DOHH2 (cell line): ENCODE measurements at regions not wholly inside any gene's neighbourhood (a gene's known extent, or its start where the extent isn't known, plus 50 kb on each side); places are given as distances from the start of the nearest gene placed in this dataset.

ENCODE experiments used
- H3F3A ChIP-seq: fragments of 200-600 bp; sonication (generic), shearing (Covaris generic); 2 replicates; pipeline ENCODE4 v1.6.0; 2016; ENCODE audit warnings: antibody characterized with exemption, mild to moderate bottlenecking; ENCODE audit not compliant: control insufficient read depth, insufficient read depth
- H3K27ac ChIP-seq: fragments of 200-600 bp; sonication (generic); 2 replicates; pipeline ENCODE4 v1.5.1; 2014; ENCODE audit warnings: low read depth, mild to moderate bottlenecking, low read length, moderate library complexity
- H3K27me3 ChIP-seq: fragments of 200-600 bp; sonication (generic); 2 replicates; pipeline ENCODE4 v1.6.1; 2014; ENCODE audit warnings: mild to moderate bottlenecking, low read length, mixed read lengths; ENCODE audit not compliant: control insufficient read depth
- H3K36me3 ChIP-seq: fragments of 200-600 bp; sonication (generic); 2 replicates; pipeline ENCODE4 v1.6.1; 2014; ENCODE audit warnings: mild to moderate bottlenecking, low read length, moderate library complexity, mixed read lengths; ENCODE audit not compliant: control insufficient read depth
- H3K4me1 ChIP-seq: fragments of 200-600 bp; sonication (generic); 2 replicates; pipeline ENCODE4 v1.6.1; 2014; ENCODE audit warnings: mild to moderate bottlenecking, low read length, mixed read lengths; ENCODE audit not compliant: control insufficient read depth
- H3K4me2 ChIP-seq: fragments of 200-600 bp; sonication (generic); 2 replicates; pipeline ENCODE4 v1.6.0; 2014; ENCODE audit warnings: mild to moderate bottlenecking, low read length, moderate library complexity
- H3K4me3 ChIP-seq: fragments of 200-600 bp; sonication (generic); 2 replicates; pipeline ENCODE4 v1.5.1; 2014; ENCODE audit warnings: mild to moderate bottlenecking, low read length, mixed read lengths
- H3K79me2 ChIP-seq: fragments of 200-600 bp; sonication (generic); 2 replicates; pipeline ENCODE4 v1.6.1; 2014; ENCODE audit warnings: mild to moderate bottlenecking, low read length, mixed read lengths; ENCODE audit not compliant: control insufficient read depth
- H3K9me2 ChIP-seq: fragments of 200-600 bp; sonication (generic); replicated peaks from 2 replicates; pipeline ENCODE4 v1.6.1; 2014; ENCODE audit warnings: mild to moderate bottlenecking, low read length, mixed read lengths; ENCODE audit not compliant: control insufficient read depth
- H3K9me3 ChIP-seq: fragments of 200-600 bp; sonication (generic); 2 replicates; pipeline ENCODE4 v1.6.1; 2014; ENCODE audit warnings: antibody characterized with exemption, low read length, mixed read lengths; ENCODE audit not compliant: control insufficient read depth, insufficient read depth
- H4K20me1 ChIP-seq: fragments of 200-600 bp; sonication (generic); 2 replicates; pipeline ENCODE4 v1.6.0; 2014; ENCODE audit warnings: low read depth, mild to moderate bottlenecking, antibody characterized with exemption, low read length, moderate library complexity; ENCODE audit not compliant: control insufficient read depth, insufficient read depth
- CTCF ChIP-seq: fragments of 200-600 bp; sonication (generic); IDR thresholded peaks from one replicate; pipeline ENCODE4 v1.5.1; 2014; ENCODE audit warnings: antibody characterized with exemption, mild to moderate bottlenecking, low read depth, low read length; ENCODE audit not compliant: poor library complexity, severe bottlenecking
- EZH2phosphoT487 ChIP-seq: fragments of 200-600 bp; sonication (generic); IDR thresholded peaks from 2 replicates; pipeline ENCODE4 v1.6.1; 2017; ENCODE audit warnings: borderline replicate concordance, mild to moderate bottlenecking, antibody characterized with exemption, low read length, moderate library complexity, mixed read lengths

DNA sequence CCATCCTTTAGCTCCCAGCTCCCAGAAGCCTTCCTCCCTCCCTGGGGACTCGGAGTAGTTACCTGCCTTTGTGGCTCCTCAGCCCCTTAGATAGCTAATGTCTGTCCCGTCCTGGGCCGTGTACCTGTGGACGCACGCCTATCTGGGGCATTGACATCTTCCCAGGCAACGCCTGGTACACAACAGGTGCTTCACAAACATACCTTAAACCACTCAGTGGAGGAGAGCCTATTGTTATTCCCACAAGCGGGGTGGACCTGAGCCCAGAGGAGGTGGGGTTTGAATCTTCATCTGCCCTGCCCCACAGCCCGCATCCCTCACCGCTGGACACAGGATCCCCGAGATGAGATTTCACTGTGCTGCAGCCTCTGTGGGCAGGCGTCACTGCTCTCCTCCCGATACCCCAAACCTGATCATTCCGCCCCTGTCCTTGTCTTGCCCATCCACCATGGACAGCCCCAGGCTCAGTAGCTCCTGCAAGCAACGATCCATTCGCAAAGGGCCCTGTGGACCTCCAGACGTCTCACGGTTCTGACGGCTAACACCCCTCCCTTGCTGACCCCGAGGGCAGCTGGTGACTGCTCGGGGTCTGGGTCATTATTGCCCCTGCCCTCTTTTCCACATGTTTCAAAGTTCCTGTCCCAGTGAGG is 73.8 kb upstream of the SHISAL1 start:
- Histone ChIP-seq H3K9me3 (no peaks in the 10 kb centered on the region), H3K4me2 (no peak overlapping the region), H4K20me1 (no peaks in the 10 kb centered on the region), H3F3A (no peaks in the 10 kb centered on the region), H3K79me2 (no peaks in the 10 kb centered on the region), H3K36me3 (no peaks in the 10 kb centered on the region), H3K4me1 (no peaks in the 10 kb centered on the region), H3K27me3 (no peaks in the 10 kb centered on the region), H3K4me3 (no peak overlapping the region), H3K9me2 (no peaks in the 10 kb centered on the region), H3K27ac (no peak overlapping the region)
- TF ChIP-seq CTCF (no peak), EZH2phosphoT487 (no peak)

- TF ChIP-seq EZH2phosphoT487 (no peak), CTCF (no peak)
- Histone ChIP-seq H3K27me3 (no peaks in the 10 kb centered on the region), H3K27ac (no peak overlapping the region), H3K9me3 (no peaks in the 10 kb centered on the region), H3K36me3 (no peaks in the 10 kb centered on the region), H3K9me2 (no peaks in the 10 kb centered on the region), H3K4me3 (no peak overlapping the region), H3K79me2 (no peaks in the 10 kb centered on the region), H3K4me1 (no peaks in the 10 kb centered on the region), H3F3A (no peaks in the 10 kb centered on the region), H3K4me2 (no peak overlapping the region), H4K20me1 (no peaks in the 10 kb centered on the region)
Measured at GRCh38 chr22:44385781-44386180, 73.0 kb upstream of the SHISAL1 start.

- no peak overlapping the region for H3K4me2 ChIP-seq
- H3K27me3 ChIP-seq: no peaks in the 10 kb centered on the region
- H3K4me3 ChIP-seq: no peak overlapping the region
- no peaks in the 10 kb centered on the region for H3K36me3 ChIP-seq
- no peak overlapping the region for H3K27ac ChIP-seq
- no peaks in the 10 kb centered on the region for H3K79me2 ChIP-seq
- no peaks in the 10 kb centered on the region for H3K9me3 ChIP-seq
- no peaks in the 10 kb centered on the region for H3F3A ChIP-seq
- no peaks in the 10 kb centered on the region for H4K20me1 ChIP-seq
- H3K9me2 ChIP-seq: no peaks in the 10 kb centered on the region
- TF ChIP-seq EZH2phosphoT487 (no peak), CTCF (no peak)
- H3K4me1 ChIP-seq: no peaks in the 10 kb centered on the region
Measured at GRCh38 chr22:44385296-44385610, 72.5 kb upstream of the SHISAL1 start.
